Activated T-cell treated with anti-CD3 and anti-CD28 coated beads, Interleukin-2, amount 50 U/mL, for 24 hours (primary cell): ENCODE measurements at regions not wholly inside any gene's neighbourhood (a gene's known extent, or its start where the extent isn't known, plus 50 kb on each side); places are given as distances from the start of the nearest gene placed in this dataset.
"Not testable (repeated sequence)": the region's sequence is repeated elsewhere in the genome, so short reads cannot be mapped to it uniquely, and the experiment has no call there.

Experiments
- DNase-seq: peaks from one replicate; pipeline ENCODE4 v3.0.0-alpha.2; 2020
- H3K27ac Mint-ChIP-seq: 2 replicates; pipeline ENCODE4 v1.8.0; 2020; ENCODE audit warnings: mild to moderate bottlenecking, mixed read lengths
- H3K27me3 Mint-ChIP-seq: 2 replicates; pipeline ENCODE4 v1.8.0; 2020; ENCODE audit warnings: mixed read lengths
- H3K36me3 Mint-ChIP-seq: 2 replicates; pipeline ENCODE4 v1.8.0; 2020; ENCODE audit warnings: low read depth, mixed read lengths
- H3K4me1 Mint-ChIP-seq: 2 replicates; pipeline ENCODE4 v1.8.0; 2020; ENCODE audit warnings: low read depth, mixed read lengths
- H3K4me3 Mint-ChIP-seq: 2 replicates; pipeline ENCODE4 v1.8.0; 2020; ENCODE audit warnings: mild to moderate bottlenecking, moderate library complexity, mixed read lengths
- H3K9me3 Mint-ChIP-seq: 2 replicates; pipeline ENCODE4 v1.8.0; 2020; ENCODE audit warnings: mixed read lengths

DNA sequence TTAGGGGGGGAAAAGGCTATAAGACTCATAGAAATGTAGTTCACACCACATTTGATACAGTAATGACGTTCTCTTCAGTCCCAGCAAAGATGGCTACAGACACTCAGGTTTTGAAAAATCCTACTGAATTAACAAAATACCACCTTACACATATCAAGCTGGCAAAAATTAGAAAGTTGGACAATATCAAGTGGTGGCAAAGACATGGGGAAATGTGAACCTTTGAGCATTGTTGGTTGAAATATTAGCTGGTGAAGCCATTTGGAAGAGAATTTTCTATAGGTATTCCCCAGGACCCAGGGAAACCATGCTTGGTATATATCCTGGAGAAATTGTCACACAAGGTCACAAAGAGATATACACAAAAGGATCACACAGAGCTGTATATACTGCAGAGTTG lies 163.0 kb downstream of the ADSS2 start:
- H3K36me3 Mint-ChIP-seq, result no peaks in the 10 kb centered on the region
- no peak overlapping the region for H3K27ac Mint-ChIP-seq
- DNase-seq, result no peak
- H3K4me1 Mint-ChIP-seq, result peaks cover 10% of the 10 kb centered on the region
- H3K9me3 Mint-ChIP-seq, result peaks cover 9% of the 10 kb centered on the region
- no peak overlapping the region for H3K4me3 Mint-ChIP-seq
- H3K27me3 Mint-ChIP-seq, result peaks cover 3% of the 10 kb centered on the region

DNA sequence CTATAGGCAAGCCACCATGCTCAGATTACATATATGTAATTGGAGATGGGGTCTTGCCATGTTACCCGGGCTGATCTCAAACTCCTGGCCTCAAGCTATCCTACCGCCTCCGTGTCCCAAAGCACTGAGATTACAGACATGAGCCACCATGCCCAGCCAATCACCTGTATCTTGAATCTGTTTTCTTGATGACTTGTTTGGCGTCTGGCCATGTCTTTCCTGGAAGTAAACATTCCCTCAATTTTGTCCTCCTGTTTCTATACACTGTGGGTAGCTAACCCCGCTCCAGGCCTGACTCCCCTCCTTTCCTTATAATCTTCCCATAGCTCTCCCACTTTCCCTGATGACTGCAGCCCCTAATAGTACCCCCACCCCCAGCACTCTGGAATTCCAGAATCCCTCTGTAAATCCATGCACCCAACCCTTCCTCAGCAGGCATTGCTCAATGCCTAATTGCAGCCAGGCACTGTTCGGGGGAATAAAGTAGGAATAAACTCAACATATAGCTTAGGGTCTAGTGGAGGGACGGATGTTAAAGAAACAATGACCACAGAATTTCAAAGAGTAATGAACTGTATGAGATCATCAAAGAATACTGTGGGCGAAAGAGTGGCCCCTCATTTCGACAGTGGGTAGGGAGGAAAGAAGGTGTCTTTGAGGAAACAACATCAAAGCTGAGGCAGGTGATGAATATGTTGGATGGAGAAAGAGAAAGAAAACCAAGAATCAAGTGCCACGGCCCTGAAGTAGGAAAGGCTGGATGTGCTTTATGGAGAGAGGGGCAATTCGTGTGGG lies 161.5 kb downstream of the ADSS2 start:
- Mint-ChIP-seq H3K4me1 (peaks cover 10% of the 10 kb centered on the region), H3K9me3 (peaks cover 9% of the 10 kb centered on the region), H3K4me3 (no peak overlapping the region), H3K27ac (no peak overlapping the region), H3K27me3 (peaks cover 3% of the 10 kb centered on the region), H3K36me3 (no peaks in the 10 kb centered on the region)
- DNase-seq, result no peak

- H3K27ac Mint-ChIP-seq, result no peak overlapping the region
- H3K27me3 Mint-ChIP-seq, result peaks cover 3% of the 10 kb centered on the region
- peaks cover 9% of the 10 kb centered on the region for H3K9me3 Mint-ChIP-seq
- H3K36me3 Mint-ChIP-seq, result no peaks in the 10 kb centered on the region
- peaks cover 10% of the 10 kb centered on the region for H3K4me1 Mint-ChIP-seq
- no peak overlapping the region for H3K4me3 Mint-ChIP-seq
- no peak for DNase-seq
Measured at GRCh38 chr1:244291236-244292201, 160.2 kb downstream of the ADSS2 start.

GRCh38 chr1:244294599-244295224 lies 157.0 kb downstream of the ADSS2 start:
- Mint-ChIP-seq H3K4me3 (no peak overlapping the region), H3K36me3 (no peaks in the 10 kb centered on the region), H3K27me3 (no peaks in the 10 kb centered on the region)

DNA sequence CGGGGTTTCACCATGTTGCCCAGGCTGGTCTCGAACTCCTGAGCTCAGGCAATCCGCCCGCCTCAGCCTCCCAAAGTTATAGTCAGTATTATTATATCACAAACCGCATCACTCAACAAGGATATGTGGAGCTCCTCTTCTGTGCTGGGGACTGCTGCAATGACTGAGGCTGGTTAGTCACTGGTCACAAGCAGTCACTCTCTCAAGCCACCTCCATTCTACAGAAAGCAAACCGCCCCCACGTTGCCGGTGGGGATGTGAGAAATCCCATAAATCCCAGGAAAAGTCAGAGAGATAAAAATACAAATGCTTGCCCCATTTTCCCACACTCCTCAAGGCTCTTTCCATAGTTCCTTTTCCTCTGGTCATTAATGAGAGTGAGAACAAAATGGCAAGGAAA lies 155.7 kb downstream of the ADSS2 start:
- Mint-ChIP-seq H3K36me3 (no peaks in the 10 kb centered on the region), H3K27me3 (no peaks in the 10 kb centered on the region), H3K27ac (no peak overlapping the region), H3K4me1 (peaks cover 13% of the 10 kb centered on the region), H3K4me3 (no peak overlapping the region), H3K9me3 (no peaks in the 10 kb centered on the region)
- no peak for DNase-seq

More at GRCh38 chr1:244294599-244295224, 157.0 kb downstream of the ADSS2 start:
- H3K4me1 Mint-ChIP-seq, result peaks cover 16% of the 10 kb centered on the region
- H3K27ac Mint-ChIP-seq, result no peak overlapping the region
- no peak for DNase-seq
- no peaks in the 10 kb centered on the region for H3K9me3 Mint-ChIP-seq

DNA sequence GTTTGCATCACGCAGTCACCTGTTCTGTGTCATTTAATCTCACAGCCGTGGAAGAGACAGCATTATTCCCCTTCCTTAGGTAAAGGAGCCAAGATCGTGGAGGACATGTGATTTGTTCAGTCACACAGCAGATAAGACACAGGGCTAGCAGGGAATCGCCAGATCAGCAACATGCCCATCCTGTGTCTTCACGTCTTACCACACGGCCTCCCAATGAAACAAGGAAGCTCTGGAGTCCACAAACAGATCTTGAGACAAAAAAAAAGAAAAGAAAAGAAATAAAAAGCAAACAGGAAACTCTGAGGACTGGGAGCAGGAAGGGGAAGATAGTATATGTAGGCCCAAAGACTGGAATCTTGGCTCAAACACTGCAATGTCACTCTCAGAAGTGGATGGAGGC lies 155.3 kb downstream of the ADSS2 start:
- Mint-ChIP-seq H3K27me3 (no peaks in the 10 kb centered on the region), H3K4me1 (peaks cover 9% of the 10 kb centered on the region), H3K4me3 (no peak overlapping the region), H3K27ac (no peak overlapping the region), H3K9me3 (no peaks in the 10 kb centered on the region), H3K36me3 (no peaks in the 10 kb centered on the region)
- DNase-seq, result no peak

GRCh38 chr1:244297087-244297486 lies 154.6 kb downstream of the ADSS2 start:
- no peaks in the 10 kb centered on the region for H3K27me3 Mint-ChIP-seq
- H3K9me3 Mint-ChIP-seq, result no peaks in the 10 kb centered on the region
- no peak for DNase-seq
- H3K36me3 Mint-ChIP-seq, result no peaks in the 10 kb centered on the region
- H3K4me1 Mint-ChIP-seq, result peaks cover 7% of the 10 kb centered on the region
- H3K4me3 Mint-ChIP-seq, result no peak overlapping the region
- H3K27ac Mint-ChIP-seq, result no peak overlapping the region

DNA sequence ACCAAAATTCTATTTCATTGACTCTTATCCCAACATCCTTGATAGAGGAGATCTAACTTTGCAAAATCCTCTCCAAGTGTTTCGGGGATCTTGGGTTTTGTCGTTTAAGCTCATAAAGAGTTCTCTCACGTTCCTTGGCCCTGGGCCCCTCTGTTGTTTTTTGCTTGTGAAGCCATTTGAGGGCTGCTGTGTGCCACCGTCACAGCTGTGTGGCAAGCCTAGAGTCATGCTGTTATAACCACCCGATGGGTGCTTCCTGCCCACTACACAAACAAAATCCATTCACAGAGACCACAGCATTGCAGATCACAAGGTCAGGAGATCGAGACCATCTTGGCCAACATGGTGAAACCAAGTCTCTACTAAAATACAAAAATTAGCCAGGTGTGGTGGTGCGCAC lies 154.1 kb downstream of the ADSS2 start:
- no peaks in the 10 kb centered on the region for H3K27me3 Mint-ChIP-seq
- no peak overlapping the region for H3K27ac Mint-ChIP-seq
- no peaks in the 10 kb centered on the region for H3K36me3 Mint-ChIP-seq
- peaks cover 7% of the 10 kb centered on the region for H3K4me1 Mint-ChIP-seq
- no peak overlapping the region for H3K4me3 Mint-ChIP-seq
- no peaks in the 10 kb centered on the region for H3K9me3 Mint-ChIP-seq
- no peak for DNase-seq

GRCh38 chr1:244300029-244300375 lies 151.7 kb downstream of the ADSS2 start:
- not testable (repeated sequence) for H3K9me3 Mint-ChIP-seq, H3K36me3 Mint-ChIP-seq, H3K27me3 Mint-ChIP-seq, H3K4me1 Mint-ChIP-seq
- DNase-seq, result peak; percentile 37
- Mint-ChIP-seq H3K27ac (peak overlapping the region; percentile 92), H3K4me3 (peak overlapping the region; percentile 75)

DNA sequence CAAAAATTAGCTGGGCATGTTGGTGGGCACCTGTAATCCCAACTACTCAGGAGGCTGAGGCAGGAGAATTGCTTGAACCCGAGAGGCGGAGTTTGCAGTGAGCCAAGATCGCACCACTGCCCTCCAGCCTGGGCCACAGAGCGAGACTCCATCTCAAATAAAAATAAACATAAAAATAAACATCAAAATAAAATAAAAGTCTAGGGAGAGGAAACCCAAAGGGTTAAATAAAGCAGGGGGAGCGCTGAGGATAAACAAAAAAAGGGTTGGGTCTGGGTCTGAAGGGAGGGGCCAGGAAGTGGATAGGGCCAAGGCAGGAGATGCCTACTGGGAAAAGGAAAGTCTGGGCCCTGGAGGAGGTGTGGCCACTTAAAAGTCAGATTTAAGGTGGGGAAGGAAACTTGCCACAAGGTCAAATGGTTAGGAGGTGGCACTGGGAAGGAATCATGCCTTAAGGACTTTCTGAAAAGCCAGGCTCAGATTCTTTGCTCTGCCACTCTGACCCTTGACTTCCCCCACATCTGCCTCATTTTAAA lies 150.0 kb downstream of the ADSS2 start:
- Mint-ChIP-seq H3K4me3 (no peak overlapping the region), H3K27me3 (no peaks in the 10 kb centered on the region), H3K36me3 (no peaks in the 10 kb centered on the region), H3K4me1 (peaks cover 7% of the 10 kb centered on the region), H3K27ac (no peak overlapping the region), H3K9me3 (no peaks in the 10 kb centered on the region)
- DNase-seq, result no peak

DNA sequence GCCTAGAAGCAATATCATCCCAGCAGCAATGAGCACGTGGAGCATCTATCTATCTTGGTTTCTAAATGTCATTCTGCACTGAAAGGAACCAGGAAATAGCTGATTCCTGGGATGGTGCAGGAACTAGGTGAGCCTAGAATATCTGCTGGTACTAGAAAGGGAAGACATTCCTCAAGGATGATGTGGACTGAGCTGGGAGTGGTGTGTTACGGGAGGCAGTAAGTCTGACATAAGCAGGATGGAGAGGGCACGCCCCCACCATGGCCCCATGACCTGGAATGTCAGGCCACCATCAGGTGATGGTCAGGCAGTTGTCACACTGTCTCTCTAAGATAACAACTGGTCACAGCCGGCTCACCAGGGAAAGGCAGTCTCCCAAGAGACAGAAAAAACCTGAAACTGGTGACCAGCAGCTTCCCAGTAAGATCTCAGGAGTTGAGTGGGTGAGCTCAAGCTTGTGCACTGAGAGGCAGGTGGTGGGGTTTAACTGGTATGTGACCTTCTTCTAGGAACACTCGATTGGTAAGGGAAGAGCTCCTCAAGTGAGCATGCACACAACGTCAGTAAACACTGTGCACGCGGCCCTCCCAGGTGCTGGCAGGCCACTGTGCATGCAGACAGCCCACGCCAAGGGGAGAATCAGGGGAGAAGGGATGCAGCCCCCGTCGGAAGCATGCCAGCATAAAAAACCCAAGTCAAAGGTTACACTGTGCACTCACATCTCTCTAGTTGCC lies 148.7 kb downstream of the ADSS2 start:
- DNase-seq, result no peak
- no peak overlapping the region for H3K4me3 Mint-ChIP-seq
- H3K9me3 Mint-ChIP-seq, result peaks cover 2% of the 10 kb centered on the region
- H3K4me1 Mint-ChIP-seq, result peaks cover 7% of the 10 kb centered on the region
- H3K27ac Mint-ChIP-seq, result no peak overlapping the region
- no peaks in the 10 kb centered on the region for H3K27me3 Mint-ChIP-seq
- no peaks in the 10 kb centered on the region for H3K36me3 Mint-ChIP-seq

- H3K27me3 Mint-ChIP-seq, result no peaks in the 10 kb centered on the region
- no peaks in the 10 kb centered on the region for H3K36me3 Mint-ChIP-seq
- peaks cover 7% of the 10 kb centered on the region for H3K4me1 Mint-ChIP-seq
- no peak overlapping the region for H3K27ac Mint-ChIP-seq
- DNase-seq, result no peak
- peaks cover 2% of the 10 kb centered on the region for H3K9me3 Mint-ChIP-seq
- H3K4me3 Mint-ChIP-seq, result no peak overlapping the region
Measured at GRCh38 chr1:244303610-244303969, 148.1 kb downstream of the ADSS2 start.

DNA sequence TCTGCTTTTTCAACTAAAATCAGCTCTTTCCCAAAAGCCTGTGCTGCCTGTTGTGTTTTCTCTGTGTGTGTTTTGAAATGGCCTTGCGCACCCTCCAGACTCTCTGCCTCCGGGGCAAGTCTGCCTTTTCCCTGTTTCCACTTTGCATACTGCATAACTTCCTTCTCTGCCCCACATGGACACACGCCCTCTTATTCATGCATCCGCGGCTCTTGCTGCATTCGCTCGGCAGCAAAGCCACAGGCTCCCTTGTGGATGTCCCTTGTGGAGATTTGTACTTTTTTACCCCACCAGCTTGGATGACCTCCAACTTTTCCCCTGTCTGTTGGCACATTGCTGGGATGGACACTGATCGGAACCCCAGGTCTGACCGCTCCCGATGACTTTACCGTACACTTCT lies 147.6 kb downstream of the ADSS2 start:
- no peaks in the 10 kb centered on the region for H3K27me3 Mint-ChIP-seq
- H3K27ac Mint-ChIP-seq, result no peak overlapping the region
- peaks cover 2% of the 10 kb centered on the region for H3K9me3 Mint-ChIP-seq
- no peaks in the 10 kb centered on the region for H3K36me3 Mint-ChIP-seq
- H3K4me1 Mint-ChIP-seq, result peaks cover 5% of the 10 kb centered on the region
- no peak overlapping the region for H3K4me3 Mint-ChIP-seq
- no peak for DNase-seq

DNA sequence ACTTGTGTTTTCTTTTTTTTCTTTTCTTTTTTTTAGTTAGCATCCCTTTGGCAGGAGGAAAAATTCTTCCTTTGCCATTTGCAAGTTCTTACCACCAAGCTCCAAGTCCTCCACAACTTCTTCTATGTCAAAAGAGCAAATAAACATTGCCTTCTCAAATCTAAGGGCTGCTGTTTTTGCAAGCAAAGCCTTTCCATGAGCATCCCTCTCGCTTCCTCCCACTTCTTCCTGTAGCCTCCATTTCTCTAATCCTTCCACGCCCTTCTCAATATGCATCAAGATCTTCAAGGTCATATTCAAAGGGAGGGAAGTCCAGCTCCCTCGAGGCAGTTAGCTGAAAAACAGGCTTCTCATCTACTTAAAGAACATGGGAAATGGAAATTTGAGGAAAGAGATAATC lies 147.1 kb downstream of the ADSS2 start:
- H3K36me3 Mint-ChIP-seq, result no peaks in the 10 kb centered on the region
- H3K9me3 Mint-ChIP-seq, result peaks cover 2% of the 10 kb centered on the region
- H3K27ac Mint-ChIP-seq, result no peak overlapping the region
- no peaks in the 10 kb centered on the region for H3K27me3 Mint-ChIP-seq
- H3K4me1 Mint-ChIP-seq, result peaks cover under 1% of the 10 kb centered on the region
- no peak overlapping the region for H3K4me3 Mint-ChIP-seq
- DNase-seq, result no peak
